ENCODE measurements at regions not wholly inside any gene's neighbourhood (a gene's known extent, or its start where the extent isn't known, plus 50 kb on each side); places are given as distances from the start of the nearest gene placed in this dataset.
"Not testable (repeated sequence)": the region's sequence is repeated elsewhere in the genome, so short reads cannot be mapped to it uniquely, and the experiment has no call there.

DNA sequence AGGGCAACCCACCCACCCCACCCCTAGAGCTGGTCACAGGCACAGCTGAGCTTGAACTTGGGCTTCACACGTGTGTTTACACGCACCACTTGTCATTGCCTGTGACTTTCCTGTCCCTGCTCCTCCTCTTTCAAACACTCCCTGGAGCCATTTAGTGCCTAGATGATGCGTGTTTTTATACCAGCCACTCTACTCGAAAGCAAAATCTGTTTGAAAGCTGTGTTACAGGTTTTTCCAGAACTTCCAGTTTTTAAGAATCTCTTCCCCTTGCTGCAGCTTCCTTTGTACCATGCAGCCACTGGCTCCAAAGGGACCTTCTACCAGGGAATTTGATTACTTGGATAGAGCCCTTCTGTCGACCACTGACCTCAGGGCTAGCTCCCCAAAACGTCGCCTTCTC, 78.8 kb upstream of the SPRY4 start:
- ChIA-PET POLR2A (no interaction called here), CTCF (no interaction called here)
- intact Hi-C loops (cut with micrococcal nuclease): no loop called here
- H3K4me1 Mint-ChIP-seq: peaks cover 17% of the 10 kb centered on the region
- no peaks in the 10 kb centered on the region for H3K36me3 Mint-ChIP-seq (ENCODE audit: low read depth)
- no peak for ATAC-seq (ENCODE audit: low read depth)
- peaks cover 2% of the 10 kb centered on the region for H3K27me3 Mint-ChIP-seq
- no peak for DNase-seq
- no peak overlapping the region for H3K4me3 Mint-ChIP-seq
- TF ChIP-seq, protein P1, sequence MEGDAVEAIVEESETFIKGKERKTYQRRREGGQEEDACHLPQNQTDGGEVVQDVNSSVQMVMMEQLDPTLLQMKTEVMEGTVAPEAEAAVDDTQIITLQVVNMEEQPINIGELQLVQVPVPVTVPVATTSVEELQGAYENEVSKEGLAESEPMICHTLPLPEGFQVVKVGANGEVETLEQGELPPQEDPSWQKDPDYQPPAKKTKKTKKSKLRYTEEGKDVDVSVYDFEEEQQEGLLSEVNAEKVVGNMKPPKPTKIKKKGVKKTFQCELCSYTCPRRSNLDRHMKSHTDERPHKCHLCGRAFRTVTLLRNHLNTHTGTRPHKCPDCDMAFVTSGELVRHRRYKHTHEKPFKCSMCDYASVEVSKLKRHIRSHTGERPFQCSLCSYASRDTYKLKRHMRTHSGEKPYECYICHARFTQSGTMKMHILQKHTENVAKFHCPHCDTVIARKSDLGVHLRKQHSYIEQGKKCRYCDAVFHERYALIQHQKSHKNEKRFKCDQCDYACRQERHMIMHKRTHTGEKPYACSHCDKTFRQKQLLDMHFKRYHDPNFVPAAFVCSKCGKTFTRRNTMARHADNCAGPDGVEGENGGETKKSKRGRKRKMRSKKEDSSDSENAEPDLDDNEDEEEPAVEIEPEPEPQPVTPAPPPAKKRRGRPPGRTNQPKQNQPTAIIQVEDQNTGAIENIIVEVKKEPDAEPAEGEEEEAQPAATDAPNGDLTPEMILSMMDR (IDR thresholded peaks at IDR 0.05): no peak
- no peak overlapping the region for H3K27ac Mint-ChIP-seq
- no peaks in the 10 kb centered on the region for H3K9me3 Mint-ChIP-seq

DNA sequence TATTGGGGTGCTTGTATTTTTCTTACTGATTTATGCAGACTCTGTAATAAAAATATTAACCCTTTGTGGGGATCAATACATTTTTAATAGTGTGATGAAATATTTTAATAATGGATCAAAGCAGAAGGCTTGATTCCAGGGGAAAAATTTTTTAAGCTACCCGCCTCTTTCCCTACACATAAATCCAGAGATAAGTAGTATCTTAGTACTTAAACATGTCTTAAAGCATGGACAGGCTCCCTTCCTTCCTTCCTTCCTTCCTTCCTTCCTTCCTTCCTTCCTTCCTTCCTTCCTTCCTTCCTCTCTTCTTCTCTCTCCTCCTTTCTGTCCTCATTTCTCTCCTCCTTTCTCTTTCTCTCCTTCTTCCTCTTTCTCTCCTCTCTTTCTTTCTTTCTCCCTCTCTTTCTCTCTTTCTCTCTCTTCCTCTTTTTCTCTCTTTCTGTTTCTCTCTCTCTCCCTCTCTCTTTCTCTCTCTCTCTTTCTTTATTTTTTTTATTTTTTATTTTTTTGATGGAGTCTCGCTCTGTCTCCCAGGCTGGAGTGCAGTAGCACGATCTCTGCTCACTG, 78.0 kb upstream of the SPRY4 start:
- Mint-ChIP-seq H3K27me3 (peaks cover 2% of the 10 kb centered on the region), H3K9me3 (no peaks in the 10 kb centered on the region), H3K4me3 (no peak overlapping the region), H3K36me3 (ENCODE audit: low read depth) (no peaks in the 10 kb centered on the region), H3K4me1 (peaks cover 17% of the 10 kb centered on the region), H3K27ac (no peak overlapping the region)
- TF ChIP-seq, protein P1 (IDR thresholded peaks at IDR 0.05): no peak
- intact Hi-C loops (cut with micrococcal nuclease): no loop called here
- DNase-seq (no peak), ATAC-seq (ENCODE audit: low read depth) (no peak)
- CTCF ChIA-PET: no interaction called here
- POLR2A ChIA-PET: no interaction called here

DNA sequence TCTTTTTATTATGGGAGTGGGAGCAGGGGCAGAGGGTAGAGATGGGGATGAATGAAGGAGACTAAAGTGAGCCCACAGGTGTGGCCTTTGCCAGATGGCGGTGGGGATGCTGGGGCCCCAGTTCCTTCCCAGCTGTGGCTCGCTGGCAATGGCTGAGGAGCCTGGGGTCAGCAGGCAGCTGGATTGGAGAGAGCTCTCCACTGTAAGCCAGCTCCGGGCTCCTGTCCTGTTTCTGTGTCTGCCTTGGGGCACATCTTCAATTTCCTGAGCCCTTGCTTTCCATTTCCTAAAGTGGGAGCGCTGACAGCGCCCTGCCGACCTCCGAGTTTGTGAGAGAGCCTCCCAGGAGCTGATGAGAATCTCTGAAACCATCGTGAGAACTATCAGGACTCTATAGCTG, 75.6 kb upstream of the SPRY4 start:
- ChIA-PET CTCF (no interaction called here), POLR2A (no interaction called here)
- H3K27ac Mint-ChIP-seq: no peak overlapping the region
- H3K27me3 Mint-ChIP-seq: no peaks in the 10 kb centered on the region
- intact Hi-C loops (cut with micrococcal nuclease): no loop called here
- H3K4me3 Mint-ChIP-seq: no peak overlapping the region
- peaks cover 12% of the 10 kb centered on the region for H3K9me3 Mint-ChIP-seq
- DNase-seq (no peak), ATAC-seq (ENCODE audit: low read depth) (no peak)
- peaks cover 17% of the 10 kb centered on the region for H3K4me1 Mint-ChIP-seq
- H3K36me3 Mint-ChIP-seq (ENCODE audit: low read depth): peaks cover 3% of the 10 kb centered on the region
- TF ChIP-seq, protein P1 (IDR thresholded peaks at IDR 0.05): no peak

DNA sequence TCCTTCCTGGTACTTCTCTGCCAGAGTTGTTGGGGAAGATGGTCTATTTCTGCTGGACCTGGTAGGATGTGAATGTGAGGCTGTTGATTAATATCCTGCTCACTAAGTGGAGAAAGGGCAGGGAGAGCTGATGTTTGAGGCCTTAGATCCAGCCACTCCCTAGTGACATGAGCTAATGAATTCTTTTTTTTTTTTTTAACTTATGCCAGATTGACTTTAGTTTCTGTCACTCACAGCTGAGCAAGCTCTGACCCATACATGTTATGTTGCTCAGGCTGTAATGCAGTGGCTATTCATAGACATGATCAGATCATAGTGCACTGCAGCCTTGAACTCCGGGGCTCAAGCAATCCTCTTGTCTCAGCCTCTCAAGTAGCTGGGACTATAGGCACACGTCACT, 75.1 kb upstream of the SPRY4 start:
- peaks cover 17% of the 10 kb centered on the region for H3K4me1 Mint-ChIP-seq
- TF ChIP-seq, protein P1 (IDR thresholded peaks at IDR 0.05): no peak
- ChIA-PET POLR2A (no interaction called here), CTCF (no interaction called here)
- no peaks in the 10 kb centered on the region for H3K27me3 Mint-ChIP-seq
- no peak overlapping the region for H3K27ac Mint-ChIP-seq
- no peak for DNase-seq
- intact Hi-C loops (cut with micrococcal nuclease): no loop called here
- H3K4me3 Mint-ChIP-seq: no peak overlapping the region
- H3K36me3 Mint-ChIP-seq (ENCODE audit: low read depth): peaks cover 3% of the 10 kb centered on the region
- H3K9me3 Mint-ChIP-seq: peaks cover 15% of the 10 kb centered on the region
- no peak for ATAC-seq (ENCODE audit: low read depth)

DNA sequence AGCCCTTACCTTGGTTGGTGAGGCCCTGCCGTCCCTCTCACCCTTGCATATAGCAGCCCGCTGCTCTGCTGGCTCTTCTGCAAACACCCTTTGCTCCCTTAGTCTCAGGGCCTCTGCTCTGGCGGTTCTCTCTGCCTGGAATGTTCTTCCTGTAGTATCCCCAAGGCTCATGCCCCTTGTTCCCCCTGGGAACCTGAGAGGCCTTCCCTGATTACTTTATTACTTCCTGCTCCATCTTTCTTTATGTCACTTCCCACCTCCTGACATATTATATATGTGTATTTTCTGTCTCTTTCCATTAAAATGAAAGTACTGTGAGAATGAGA, 73.9 kb upstream of the SPRY4 start:
- CTCF ChIA-PET: no interaction called here
- TF ChIP-seq, protein P1 (IDR thresholded peaks at IDR 0.05): no peak
- intact Hi-C loops (cut with micrococcal nuclease): no loop called here
- DNase-seq: no peak
- H3K9me3 Mint-ChIP-seq: peaks cover 15% of the 10 kb centered on the region
- H3K36me3 Mint-ChIP-seq (ENCODE audit: low read depth): peaks cover 3% of the 10 kb centered on the region
- no peak overlapping the region for H3K4me3 Mint-ChIP-seq
- H3K27ac Mint-ChIP-seq: no peak overlapping the region
- peaks cover 13% of the 10 kb centered on the region for H3K4me1 Mint-ChIP-seq
- no peaks in the 10 kb centered on the region for H3K27me3 Mint-ChIP-seq
- no peak for ATAC-seq (ENCODE audit: low read depth)
- POLR2A ChIA-PET: no interaction called here

DNA sequence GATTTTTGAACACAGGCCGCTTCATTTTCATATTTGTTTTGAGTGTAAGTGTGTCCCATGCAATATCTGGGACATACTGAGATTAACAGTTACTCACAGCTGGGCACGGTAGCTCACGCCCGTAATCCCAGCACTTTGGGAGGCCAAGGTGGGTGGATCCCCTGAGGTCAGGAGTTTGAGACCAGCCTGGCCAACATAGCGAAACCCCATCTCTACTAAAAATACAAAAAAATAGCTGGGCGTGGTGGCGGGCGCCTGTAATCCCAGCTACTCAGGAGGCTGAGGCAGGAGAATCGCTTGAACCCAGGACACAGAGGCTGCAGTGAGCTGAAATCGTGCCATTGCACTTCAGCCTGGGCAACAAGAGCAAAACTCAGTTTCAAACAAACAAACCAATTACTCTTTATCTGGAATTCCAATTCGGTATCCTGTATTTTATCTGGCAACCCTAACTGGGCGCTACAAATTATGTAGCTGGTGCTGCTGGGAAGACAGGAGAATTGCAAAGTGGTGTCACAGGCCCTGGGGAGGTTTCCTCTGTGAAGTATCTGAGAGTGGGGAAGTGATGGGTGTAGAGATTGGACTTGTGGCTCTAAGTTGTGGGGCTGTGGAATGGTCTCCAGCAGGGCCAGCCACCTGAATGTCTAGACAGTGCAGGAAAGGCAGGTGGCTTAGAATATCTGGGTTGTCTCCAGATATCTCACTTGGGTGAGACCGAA, 73.3 kb upstream of the SPRY4 start:
- H3K27ac Mint-ChIP-seq; CTCF ChIA-PET; H3K36me3 Mint-ChIP-seq (ENCODE audit: low read depth); DNase-seq; H3K4me3 Mint-ChIP-seq; POLR2A ChIA-PET; ATAC-seq (ENCODE audit: low read depth); H3K27me3 Mint-ChIP-seq; intact Hi-C loops (cut with micrococcal nuclease): not testable (repeated sequence)
- H3K4me1 Mint-ChIP-seq: peaks cover 10% of the 10 kb centered on the region
- H3K9me3 Mint-ChIP-seq: peaks cover 15% of the 10 kb centered on the region

Measured in activated B cell treated with CpG ODN at 0.5 μM for 24 hours (primary cell).